BE2C (cell line): ENCODE measurements at regions not wholly inside any gene's neighbourhood (a gene's known extent, or its start where the extent isn't known, plus 50 kb on each side); places are given as distances from the start of the nearest gene placed in this dataset.

ENCODE experiments used
- DNase-seq: peaks from one replicate; pipeline ENCODE4 v3.0.0-alpha.2; 2020
- H3K27me3 ChIP-seq: fragments of 250-450 bp; sonication (Bioruptor Pico); 2 replicates; pipeline ENCODE4 v1.5.1; 2020; ENCODE audit warnings: mild to moderate bottlenecking
- H3K36me3 ChIP-seq: fragments of 250-450 bp; sonication (Bioruptor Pico); 2 replicates; pipeline ENCODE4 v1.5.1; 2020; ENCODE audit warnings: mild to moderate bottlenecking
- H3K4me1 ChIP-seq: fragments of 250-450 bp; sonication (Bioruptor Pico); 2 replicates; pipeline ENCODE4 v1.5.1; 2020
- H3K4me3 ChIP-seq: 2 replicates; pipeline ENCODE4 v1.5.1; 2011; ENCODE audit warnings: low read depth, low read length
- H3K9me3 ChIP-seq: fragments of 250-450 bp; sonication (Bioruptor Pico); 2 replicates; pipeline ENCODE4 v1.5.1; 2020
- TF ChIP-seq, protein P1 (sequence below): IDR thresholded peaks from 2 replicates; pipeline ENCODE4 v1.5.1; 2012; ENCODE audit warnings: mild to moderate bottlenecking, low read depth, low read length

DNA sequence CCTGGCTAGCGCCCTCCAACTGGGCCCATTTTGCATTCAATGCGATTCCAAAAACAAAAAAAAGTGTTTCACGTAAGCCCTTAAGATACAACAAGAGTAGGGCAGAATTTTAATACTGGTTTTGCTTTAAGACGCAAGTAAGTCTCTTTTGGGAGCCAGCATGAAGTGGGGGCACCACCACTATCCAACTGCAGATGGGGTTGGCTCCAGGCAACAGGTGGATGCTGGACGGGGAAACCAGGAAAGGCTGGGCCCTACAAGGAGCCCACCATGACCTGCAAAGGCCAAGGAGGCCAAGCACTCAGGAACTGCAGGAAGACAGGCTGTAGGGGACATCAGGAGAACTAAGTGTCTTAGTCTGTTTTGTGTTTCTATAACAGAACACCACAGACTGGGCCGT is 86.5 kb upstream of the INSIG1 start:
- H3K4me1 ChIP-seq: peaks cover 3% of the 10 kb centered on the region; the same call in 1 of the 2 replicates
- H3K9me3 ChIP-seq: no peaks in the 10 kb centered on the region
- TF ChIP-seq, protein P1, sequence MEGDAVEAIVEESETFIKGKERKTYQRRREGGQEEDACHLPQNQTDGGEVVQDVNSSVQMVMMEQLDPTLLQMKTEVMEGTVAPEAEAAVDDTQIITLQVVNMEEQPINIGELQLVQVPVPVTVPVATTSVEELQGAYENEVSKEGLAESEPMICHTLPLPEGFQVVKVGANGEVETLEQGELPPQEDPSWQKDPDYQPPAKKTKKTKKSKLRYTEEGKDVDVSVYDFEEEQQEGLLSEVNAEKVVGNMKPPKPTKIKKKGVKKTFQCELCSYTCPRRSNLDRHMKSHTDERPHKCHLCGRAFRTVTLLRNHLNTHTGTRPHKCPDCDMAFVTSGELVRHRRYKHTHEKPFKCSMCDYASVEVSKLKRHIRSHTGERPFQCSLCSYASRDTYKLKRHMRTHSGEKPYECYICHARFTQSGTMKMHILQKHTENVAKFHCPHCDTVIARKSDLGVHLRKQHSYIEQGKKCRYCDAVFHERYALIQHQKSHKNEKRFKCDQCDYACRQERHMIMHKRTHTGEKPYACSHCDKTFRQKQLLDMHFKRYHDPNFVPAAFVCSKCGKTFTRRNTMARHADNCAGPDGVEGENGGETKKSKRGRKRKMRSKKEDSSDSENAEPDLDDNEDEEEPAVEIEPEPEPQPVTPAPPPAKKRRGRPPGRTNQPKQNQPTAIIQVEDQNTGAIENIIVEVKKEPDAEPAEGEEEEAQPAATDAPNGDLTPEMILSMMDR: no peak

DNA sequence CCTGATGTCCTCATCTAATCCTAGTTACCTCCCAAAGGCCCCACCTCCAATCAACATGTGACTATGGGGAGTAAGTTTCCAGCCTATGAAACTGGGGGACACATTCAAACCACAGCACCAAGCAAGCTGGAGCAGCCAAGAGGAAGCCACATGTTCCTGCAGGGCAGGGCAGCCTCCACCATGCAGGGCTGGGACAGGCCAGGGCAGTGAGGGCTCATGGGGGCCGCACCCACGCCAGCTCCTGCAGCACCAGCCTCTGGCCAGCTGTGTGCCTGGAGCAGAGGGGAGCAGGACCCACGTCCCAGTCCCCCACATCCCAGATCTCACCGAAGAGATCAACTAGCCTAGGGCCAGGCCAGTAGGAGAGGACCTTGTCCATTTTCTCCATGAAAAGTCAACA is 85.9 kb upstream of the INSIG1 start:
- H3K27me3 ChIP-seq: peaks cover 18% of the 10 kb centered on the region
- no peak for DNase-seq
- TF ChIP-seq, protein P1: no peak
- no peaks in the 10 kb centered on the region for H3K36me3 ChIP-seq
- H3K4me3 ChIP-seq: no peak overlapping the region
- peaks cover 3% of the 10 kb centered on the region; the same call in 1 of the 2 replicates for H3K4me1 ChIP-seq
- H3K9me3 ChIP-seq: no peaks in the 10 kb centered on the region

More for the DNA sequence above, 86.5 kb upstream of the INSIG1 start:
- H3K4me3 ChIP-seq: no peak overlapping the region
- DNase-seq: no peak
- H3K36me3 ChIP-seq: no peaks in the 10 kb centered on the region
- H3K27me3 ChIP-seq: peaks cover 18% of the 10 kb centered on the region

DNA sequence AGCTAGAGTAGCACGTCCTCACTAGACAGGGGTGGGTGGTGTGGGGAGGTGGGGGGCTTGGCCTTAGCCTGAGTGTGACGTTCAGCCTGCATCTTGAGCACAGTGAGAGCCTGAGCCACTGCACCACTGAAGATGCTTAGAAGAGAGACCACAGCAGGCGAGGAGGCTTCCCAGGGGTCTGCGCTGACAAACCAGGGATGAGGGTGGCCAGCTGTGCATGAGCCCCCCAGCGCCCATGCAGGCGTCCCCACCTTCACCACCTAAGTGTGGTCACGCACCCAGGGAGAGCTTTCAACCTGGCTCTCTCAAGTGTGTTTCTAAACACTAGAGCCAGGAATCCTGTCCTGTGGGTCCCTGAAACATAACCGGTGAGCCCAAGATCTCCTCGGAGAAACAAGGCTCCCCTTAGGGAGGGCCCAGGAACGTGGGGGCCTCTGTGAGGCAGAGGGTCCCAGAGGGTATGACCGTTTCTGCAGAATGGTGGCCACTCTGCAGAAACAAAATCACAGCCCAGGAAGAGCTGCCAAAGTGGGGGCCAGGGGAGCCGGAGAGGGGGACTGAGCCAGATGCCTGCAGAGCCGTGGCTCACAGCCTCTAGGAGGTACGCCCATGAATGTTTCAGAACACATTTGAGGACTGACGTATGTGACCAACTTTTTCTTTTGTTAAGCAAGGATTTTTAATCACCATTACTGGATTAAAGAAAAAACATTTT is 85.2 kb upstream of the INSIG1 start:
- H3K9me3 ChIP-seq: no peaks in the 10 kb centered on the region
- H3K4me1 ChIP-seq: peaks cover 3% of the 10 kb centered on the region; the same call in 1 of the 2 replicates
- H3K4me3 ChIP-seq: no peak overlapping the region
- no peaks in the 10 kb centered on the region for H3K36me3 ChIP-seq
- peaks cover 18% of the 10 kb centered on the region for H3K27me3 ChIP-seq
- TF ChIP-seq, protein P1: no peak
- DNase-seq: no peak

DNA sequence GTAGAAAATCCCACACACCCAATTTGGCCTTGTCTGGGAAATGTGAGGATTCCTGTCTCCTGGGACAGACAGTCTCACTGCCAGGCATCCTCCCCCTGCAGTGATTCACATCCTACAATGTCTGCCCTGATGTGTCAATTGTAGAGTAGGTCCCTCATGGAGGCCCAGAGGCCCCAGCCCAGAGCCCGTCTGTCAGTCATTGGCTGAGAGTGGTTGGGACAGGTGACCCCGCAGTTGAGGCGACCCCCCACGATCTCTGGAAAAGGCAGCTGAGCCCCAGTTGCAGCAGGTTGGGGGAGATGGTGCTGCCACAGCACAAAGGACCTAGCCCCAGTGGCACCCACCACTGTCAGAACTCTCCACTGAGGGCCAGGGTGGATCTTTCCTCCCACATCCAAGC is 84.3 kb upstream of the INSIG1 start:
- TF ChIP-seq, protein P1: no peak
- Histone ChIP-seq H3K36me3 (no peaks in the 10 kb centered on the region), H3K4me3 (no peak overlapping the region), H3K9me3 (no peaks in the 10 kb centered on the region), H3K27me3 (peaks cover 18% of the 10 kb centered on the region), H3K4me1 (peaks cover 3% of the 10 kb centered on the region; the same call in 1 of the 2 replicates)
- DNase-seq: no peak

DNA sequence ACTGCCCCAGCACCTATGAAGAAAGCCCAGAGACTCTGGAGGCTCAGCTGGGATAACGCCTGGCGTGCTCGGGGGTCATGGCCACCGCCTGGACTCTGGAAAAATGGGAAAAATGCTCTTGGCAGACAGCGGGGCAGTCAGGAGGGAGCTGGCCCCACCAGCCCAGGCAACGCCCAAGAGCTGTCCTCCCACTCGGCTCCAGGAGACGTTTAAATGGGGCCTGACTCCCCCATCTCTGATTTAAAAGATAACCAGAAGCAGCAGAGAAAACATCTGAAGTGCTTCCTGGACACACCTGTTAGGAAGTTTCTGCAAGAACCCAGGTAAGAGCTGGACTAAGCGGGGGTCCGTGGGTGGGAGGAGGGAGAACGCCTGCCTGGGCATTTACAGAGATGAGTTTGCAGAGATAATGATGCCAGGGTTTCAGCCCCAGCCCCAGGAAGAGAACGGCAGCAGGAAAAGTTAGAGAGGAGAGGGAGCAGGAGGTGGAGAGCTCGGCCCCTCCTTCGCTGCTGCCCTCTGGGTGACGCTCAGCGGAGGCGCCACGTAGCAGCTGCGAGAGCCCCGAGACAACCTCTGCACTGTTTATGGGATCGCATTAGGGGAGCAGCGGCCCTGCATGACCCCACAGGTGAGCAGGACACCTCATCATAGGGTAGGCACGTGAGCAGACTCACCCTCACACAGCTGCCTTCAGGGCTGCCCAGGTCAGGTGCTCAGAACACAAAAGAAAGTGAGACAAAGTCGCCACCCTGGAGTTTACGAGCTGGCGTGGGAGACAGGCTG is 83.5 kb upstream of the INSIG1 start:
- no peaks in the 10 kb centered on the region for H3K9me3 ChIP-seq
- no peaks in the 10 kb centered on the region for H3K36me3 ChIP-seq
- TF ChIP-seq, protein P1: no peak
- H3K4me3 ChIP-seq: peak overlapping the region; percentile 56
- H3K27me3 ChIP-seq: peaks cover 18% of the 10 kb centered on the region
- peaks cover 3% of the 10 kb centered on the region; the same call in 1 of the 2 replicates for H3K4me1 ChIP-seq
- DNase-seq: no peak
